Uterus (tissue), 3 donors: ENCODE measurements at regions not wholly inside any gene's neighbourhood (a gene's known extent, or its start where the extent isn't known, plus 50 kb on each side); places are given as distances from the start of the nearest gene placed in this dataset.

Experiments
- DNase-seq, 2 donors: peaks; one replicate each; pipeline ENCODE4 v3.0.0-alpha.2; 2019 to 2020
- H3K27ac ChIP-seq, 2 donors: fragments of 200-600 bp; sonication (generic); 1 replicate in 1 of 2; 2 replicates in 1 of 2; pipeline ENCODE4 v1.5.1; 2016 to 2018
- H3K27me3 ChIP-seq, 2 donors: fragments of 200-600 bp; sonication (generic); one replicate each; pipeline ENCODE4 v1.5.1; 2018 to 2019; ENCODE audit warnings: control low read depth in 1 of 2
- H3K36me3 ChIP-seq, 2 donors: fragments of 200-600 bp; sonication (generic); one replicate each; pipeline ENCODE4 v1.5.1; 2019; ENCODE audit warnings: control low read depth in 1 of 2
- H3K4me1 ChIP-seq, 2 donors: fragments of 200-600 bp; sonication (generic); one replicate each; pipeline ENCODE4 v1.5.1; 2018 to 2019; ENCODE audit warnings: control low read depth in 1 of 2
- H3K4me3 ChIP-seq, 2 donors: fragments of 200-600 bp; sonication (generic); 1 replicate in 1 of 2; 2 replicates in 1 of 2; pipeline ENCODE4 v1.5.1; 2018 to 2019; ENCODE audit warnings: mild to moderate bottlenecking in 1 of 2
- H3K9me3 ChIP-seq, 2 donors: fragments of 200-600 bp; sonication (generic); one replicate each; pipeline ENCODE4 v1.5.1; 2019; ENCODE audit warnings: control low read depth in 1 of 2
- CTCF ChIP-seq, 4 experiments: fragments of 200-600 bp in 2 of 4; fragments of 450-650 bp in 2 of 4; sonication (generic) in 2 of 4; IDR thresholded peaks; one replicate each; pipeline ENCODE4 v1.5.1; 2016 to 2019; ENCODE audit warnings: antibody characterized with exemption in 4 of 4, mild to moderate bottlenecking in 2 of 4, moderate library complexity in 1 of 4
- POLR2A ChIP-seq, 2 donors: fragments of 450-650 bp; IDR thresholded peaks; one replicate each; pipeline ENCODE4 v1.6.1; 2016; ENCODE audit warnings: antibody characterized with exemption in 2 of 2, mild to moderate bottlenecking in 1 of 2, moderate library complexity in 1 of 2
- intact Hi-C: fragments of 100-400 bp; cut with DNase I; formaldehyde crosslinking; loops from one replicate; pipeline ENCODE4 v1.15.1; 2023; ENCODE audit warnings: low total_unique reads
- donor health status: DM: yes; HTN: yes; CAD: no.

- TF ChIP-seq POLR2A (IDR thresholded peaks at IDR 0.05) (no peak), CTCF (IDR thresholded peaks at IDR 0.05) (no peak)
- H3K27me3 ChIP-seq, result no peaks in the 10 kb centered on the region
- no peaks in the 10 kb centered on the region for H3K4me1 ChIP-seq
- H3K27ac ChIP-seq, result no peak overlapping the region
- no peaks in the 10 kb centered on the region for H3K9me3 ChIP-seq
- H3K36me3 ChIP-seq, result no peaks in the 10 kb centered on the region
- no peak overlapping the region for H3K4me3 ChIP-seq
- intact Hi-C loops, result no loop called here
- no peak for DNase-seq
Measured at GRCh38 chr7:51521054-51521453, 204.4 kb upstream of the COBL start.

DNA sequence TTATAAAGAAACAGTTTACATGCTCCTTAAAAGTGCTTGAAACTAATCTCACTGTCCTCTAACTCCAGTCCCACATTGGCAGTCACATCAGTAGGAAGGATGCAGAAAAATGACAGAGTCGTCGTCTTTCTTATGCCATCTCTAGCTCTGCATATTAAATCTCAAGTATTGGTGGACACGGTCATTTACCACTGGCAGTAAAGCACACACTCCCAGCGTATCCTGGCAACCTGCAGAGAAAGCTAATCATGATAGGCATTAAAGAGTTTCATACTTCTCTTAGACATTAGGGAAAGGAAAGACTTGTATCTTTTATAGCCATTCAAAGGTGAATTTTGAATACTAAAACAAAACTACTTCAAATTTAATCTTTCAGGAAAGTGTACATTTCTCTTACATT lies 202.0 kb upstream of the COBL start:
- intact Hi-C loops, result no loop called here
- Histone ChIP-seq H3K4me3 (no peak overlapping the region), H3K27ac (no peak overlapping the region), H3K36me3 (no peaks in the 10 kb centered on the region), H3K27me3 (no peaks in the 10 kb centered on the region), H3K4me1 (no peaks in the 10 kb centered on the region), H3K9me3 (no peaks in the 10 kb centered on the region)
- TF ChIP-seq CTCF (IDR thresholded peaks at IDR 0.05) (no peak), POLR2A (IDR thresholded peaks at IDR 0.05) (no peak)
- DNase-seq, result no peak

- Histone ChIP-seq H3K4me3 (no peak overlapping the region), H3K4me1 (no peaks in the 10 kb centered on the region), H3K27ac (no peak overlapping the region), H3K9me3 (no peaks in the 10 kb centered on the region), H3K36me3 (no peaks in the 10 kb centered on the region), H3K27me3 (no peaks in the 10 kb centered on the region)
- no peak for TF ChIP-seq CTCF (IDR thresholded peaks at IDR 0.05)
- DNase-seq, result no peak
- intact Hi-C loops, result no loop called here
Measured at GRCh38 chr7:51517187-51517586, 200.6 kb upstream of the COBL start.

DNA sequence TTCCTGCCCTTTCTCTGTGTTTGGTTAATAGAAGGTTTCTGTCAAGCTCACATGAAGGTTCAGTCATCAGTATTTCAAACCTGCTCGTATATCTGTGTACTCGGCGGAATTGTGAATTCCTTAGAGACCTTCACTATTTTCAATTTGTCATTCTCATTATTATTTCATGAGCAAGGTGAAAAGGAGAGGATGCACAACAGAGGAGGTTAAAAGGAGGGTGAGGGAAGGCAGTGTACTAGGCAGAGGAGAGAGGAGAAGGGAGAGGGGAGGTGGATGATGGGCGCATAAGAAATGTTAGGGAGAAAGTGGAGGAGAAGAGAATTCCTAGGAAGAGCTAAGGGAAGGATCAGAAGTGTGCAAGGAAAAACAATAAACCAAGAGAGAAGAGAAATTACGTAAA lies 185.0 kb upstream of the COBL start:
- H3K4me3 ChIP-seq, result no peak overlapping the region
- no peaks in the 10 kb centered on the region for H3K27me3 ChIP-seq
- no peak overlapping the region for H3K27ac ChIP-seq
- intact Hi-C loops, result no loop called here
- TF ChIP-seq CTCF (IDR thresholded peaks at IDR 0.05) (no peak), POLR2A (IDR thresholded peaks at IDR 0.05) (no peak)
- no peaks in the 10 kb centered on the region for H3K9me3 ChIP-seq
- DNase-seq, result no peak
- H3K4me1 ChIP-seq, result no peaks in the 10 kb centered on the region
- H3K36me3 ChIP-seq, result no peaks in the 10 kb centered on the region

DNA sequence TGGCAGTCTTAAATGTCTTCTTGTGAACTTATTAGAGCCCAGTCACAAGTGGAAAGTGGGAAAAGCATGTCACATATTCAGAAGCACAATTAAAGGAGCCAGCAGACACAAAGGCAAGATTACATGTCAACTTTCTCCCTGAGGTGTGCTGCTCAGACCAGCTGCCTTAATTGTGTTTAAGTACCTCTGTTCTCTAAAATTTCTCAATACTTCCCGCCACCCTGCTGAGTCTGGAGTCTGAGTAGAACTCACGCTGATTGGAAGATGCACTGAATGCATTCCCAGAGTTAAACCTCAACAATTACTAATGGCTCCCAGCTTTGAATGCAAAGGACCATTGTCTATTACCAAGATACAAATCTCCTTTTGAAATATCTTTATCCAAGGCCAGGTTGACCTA lies 166.4 kb upstream of the COBL start:
- intact Hi-C loops, result no loop called here

More for the DNA sequence above, 166.4 kb upstream of the COBL start:
- Histone ChIP-seq H3K4me3 (no peak overlapping the region), H3K36me3 (no peaks in the 10 kb centered on the region), H3K27me3 (no peaks in the 10 kb centered on the region), H3K27ac (no peak overlapping the region), H3K4me1 (no peaks in the 10 kb centered on the region), H3K9me3 (no peaks in the 10 kb centered on the region)
- no peak for DNase-seq
- TF ChIP-seq POLR2A (IDR thresholded peaks at IDR 0.05) (no peak), CTCF (IDR thresholded peaks at IDR 0.05) (no peak)
